HL-60 (cell line): ENCODE measurements at regions not wholly inside any gene's neighbourhood (a gene's known extent, or its start where the extent isn't known, plus 50 kb on each side); places are given as distances from the start of the nearest gene placed in this dataset.

Experiments
- CTCF ChIP-seq: IDR thresholded peaks from one replicate; pipeline ENCODE4 v1.5.1; 2011; ENCODE audit warnings: low read length, control low read depth, inconsistent platforms; ENCODE audit not compliant: insufficient read depth
- GABPA ChIP-seq: IDR thresholded peaks from 2 replicates; pipeline ENCODE4 v1.6.1; 2012; ENCODE audit warnings: low read depth
- POLR2AphosphoS5 ChIP-seq: IDR thresholded peaks from 2 replicates; pipeline ENCODE4 v1.6.1; 2012; ENCODE audit warnings: low read depth
- REST ChIP-seq: IDR thresholded peaks from 2 replicates; pipeline ENCODE4 v1.6.1; 2012; ENCODE audit warnings: low read depth; ENCODE audit not compliant: insufficient replicate concordance

- no peak for TF ChIP-seq CTCF
- no peak for TF ChIP-seq REST
- TF ChIP-seq POLR2AphosphoS5: no peak
- no peak for TF ChIP-seq GABPA
Observed at GRCh38 chr2:123500346-123500745, 524.7 kb upstream of the CNTNAP5 start.
